HL-60/S4 treated with retinoic acid at 250 ng/mL for 4 days and 3 days (cell line): ENCODE measurements at regions not wholly inside any gene's neighbourhood (a gene's known extent, or its start where the extent isn't known, plus 50 kb on each side); places are given as distances from the start of the nearest gene placed in this dataset.

ENCODE experiments used
- in situ Hi-C: fragments of 300-500 bp; cut with MboI; formaldehyde crosslinking; loops from 2 replicates; pipeline ENCODE4 v1.7.0; 2022; ENCODE audit warnings: low sequenced_read_pairs

GRCh38 chr9:115250621-115251032 is 132.7 kb upstream of the TNC start:
- in situ Hi-C loops: no loop called here

DNA sequence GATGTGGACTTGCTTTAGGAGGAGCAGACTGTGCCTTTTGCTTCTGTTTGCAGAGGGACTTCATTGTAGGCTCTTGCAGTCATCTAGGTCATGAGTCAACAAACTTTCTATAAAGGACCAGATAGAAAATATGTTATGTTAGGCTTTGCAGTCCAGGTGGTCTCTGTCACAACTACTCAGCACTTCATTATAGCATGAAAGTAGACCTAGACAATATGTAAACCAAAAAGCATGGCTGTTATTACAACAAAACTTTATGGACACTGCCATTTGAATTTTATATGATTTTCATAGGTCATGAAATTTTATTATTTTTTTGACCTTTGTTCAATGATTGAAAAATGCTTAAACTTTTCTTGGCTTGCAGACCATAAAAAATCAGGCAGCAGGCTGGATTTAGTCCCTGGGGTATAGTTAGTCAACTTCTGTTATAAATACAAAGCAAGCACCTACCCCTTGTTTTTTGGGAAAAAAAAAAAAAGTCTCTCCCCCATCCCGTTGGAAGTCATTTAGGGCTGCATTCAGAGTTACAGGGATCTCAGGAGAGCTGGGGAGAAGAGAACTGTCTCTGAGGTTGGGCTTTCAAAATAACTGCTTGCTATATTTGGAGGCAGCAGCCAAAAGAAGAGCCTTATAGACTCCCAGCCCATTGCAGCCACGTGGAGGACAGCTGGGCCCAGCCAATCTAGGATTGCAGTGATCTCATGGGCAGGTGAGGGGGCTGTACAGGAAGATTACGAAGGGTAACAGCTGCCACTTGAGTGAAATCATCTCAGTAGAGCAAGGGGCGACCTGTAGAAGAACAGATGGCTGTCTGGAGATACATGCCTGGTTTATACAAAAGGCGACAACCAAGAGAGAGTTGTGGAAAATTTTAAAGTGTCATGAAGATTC is 136.6 kb upstream of the TNC start:
- in situ Hi-C loops: no loop called here

GRCh38 chr9:115261656-115262081 is 143.7 kb upstream of the TNC start:
- in situ Hi-C loops: no loop called here

DNA sequence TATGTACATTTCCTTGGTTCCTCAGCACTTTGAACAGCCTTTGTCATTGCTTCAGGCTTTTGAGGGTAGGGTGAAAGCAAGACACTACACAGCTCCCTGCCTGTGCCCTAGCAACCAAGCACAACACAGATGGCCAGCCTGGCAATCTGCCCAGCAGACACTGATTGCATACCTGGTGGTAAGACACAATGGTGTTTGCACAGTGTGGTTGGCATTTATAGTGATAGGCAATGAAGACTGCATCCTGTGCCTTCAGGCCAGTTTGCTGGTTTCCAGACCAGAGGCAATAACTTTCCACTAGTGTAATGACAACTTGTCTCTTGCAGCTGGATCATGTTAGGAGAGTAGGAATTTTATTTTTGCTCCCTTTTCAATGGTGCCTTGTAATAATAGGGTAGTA is 144.5 kb upstream of the TNC start:
- in situ Hi-C loops: no loop called here

GRCh38 chr9:115262952-115263351 is 145.0 kb upstream of the TNC start:
- in situ Hi-C loops: no loop called here

DNA sequence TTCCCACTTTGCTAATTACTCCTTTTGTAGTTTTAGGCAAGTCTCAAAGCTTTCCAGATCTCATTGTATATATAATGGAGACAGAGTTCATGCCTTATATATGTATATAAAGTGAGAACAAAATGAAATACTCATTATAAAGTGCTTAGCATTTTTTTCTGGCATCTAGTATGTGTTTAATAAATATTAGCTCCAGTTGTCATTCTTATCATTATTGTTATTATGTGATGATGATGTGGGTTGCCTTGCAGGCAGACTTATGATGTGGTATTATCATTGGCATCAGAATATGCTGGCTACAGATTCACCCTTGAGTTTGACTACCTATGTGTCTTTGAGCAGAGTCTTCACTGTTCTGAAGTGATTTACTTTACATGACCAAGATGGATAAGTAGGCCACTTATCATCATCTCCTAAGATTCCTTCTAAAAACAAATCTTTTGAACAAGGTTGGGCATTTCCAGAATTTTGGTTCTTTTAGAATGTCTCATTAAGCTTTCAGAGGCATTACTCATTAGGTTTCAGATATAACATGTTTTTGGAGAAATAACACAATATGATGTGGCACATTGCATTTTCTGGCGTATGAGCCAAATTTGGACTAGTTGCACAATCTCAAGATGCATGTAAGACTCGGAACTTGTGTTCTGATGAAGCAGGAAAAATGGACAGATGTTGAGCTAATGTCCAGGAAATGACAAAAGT is 145.6 kb upstream of the TNC start:
- in situ Hi-C loops: no loop called here

DNA sequence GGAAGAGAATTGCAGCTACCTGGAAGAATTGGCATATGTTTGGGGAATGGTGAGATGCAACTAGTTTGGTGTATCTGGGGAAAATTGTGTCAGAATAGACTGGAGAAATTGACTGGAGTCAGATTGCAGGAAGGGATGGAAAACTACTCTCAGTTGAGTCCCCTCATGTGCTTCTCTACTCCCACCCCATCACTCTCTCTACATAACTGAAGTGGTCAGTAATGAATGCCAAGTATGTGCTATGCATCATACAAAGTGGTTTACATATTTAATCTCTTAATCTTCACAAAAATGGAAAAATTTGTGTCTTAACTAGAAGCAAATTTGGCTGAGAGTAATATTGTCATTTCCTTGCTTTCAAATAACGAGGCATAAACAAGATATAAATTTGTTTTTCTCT is 146.4 kb upstream of the TNC start:
- in situ Hi-C loops: no loop called here

DNA sequence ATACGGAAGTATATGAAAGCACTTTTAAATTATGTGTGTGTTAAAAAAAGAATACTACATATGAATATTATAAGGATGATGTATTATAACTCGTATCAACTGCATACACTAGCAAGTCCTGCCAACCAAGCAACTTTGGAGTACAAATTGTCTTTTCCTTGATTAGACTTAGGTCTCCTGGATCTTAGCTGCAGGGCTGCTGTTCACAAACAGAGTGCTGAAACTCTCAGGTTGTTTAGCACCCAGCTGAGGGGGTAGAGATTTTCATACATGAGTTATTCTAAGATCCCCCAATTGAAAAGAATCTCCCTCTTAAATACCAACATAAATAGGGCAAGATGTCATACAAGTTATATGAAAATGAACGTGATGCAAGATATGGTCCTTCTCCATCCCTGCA is 149.8 kb upstream of the TNC start:
- in situ Hi-C loops: no loop called here

DNA sequence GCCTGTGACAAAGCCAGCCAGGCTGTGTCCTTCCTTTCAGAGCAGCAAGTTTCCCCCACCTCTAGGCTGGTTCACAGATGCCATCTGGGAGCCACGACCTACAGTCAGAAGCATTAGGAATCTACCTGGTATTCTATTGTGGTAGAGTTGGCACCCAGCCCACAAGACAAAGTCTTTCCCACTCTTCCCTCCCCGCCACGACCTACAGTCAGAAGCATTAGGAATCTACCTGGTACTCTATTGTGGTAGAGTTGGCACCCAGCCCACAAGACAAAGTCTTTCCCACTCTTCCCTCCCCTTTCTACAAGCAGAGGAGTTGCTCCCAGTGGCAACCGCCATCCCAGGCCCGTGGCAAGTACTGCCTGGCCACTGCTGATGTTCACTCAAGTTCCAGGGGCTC is 157.8 kb upstream of the TNC start:
- in situ Hi-C loops: no loop called here

- in situ Hi-C loops: no loop called here
Measured at GRCh38 chr9:115276621-115277020, 158.7 kb upstream of the TNC start.

DNA sequence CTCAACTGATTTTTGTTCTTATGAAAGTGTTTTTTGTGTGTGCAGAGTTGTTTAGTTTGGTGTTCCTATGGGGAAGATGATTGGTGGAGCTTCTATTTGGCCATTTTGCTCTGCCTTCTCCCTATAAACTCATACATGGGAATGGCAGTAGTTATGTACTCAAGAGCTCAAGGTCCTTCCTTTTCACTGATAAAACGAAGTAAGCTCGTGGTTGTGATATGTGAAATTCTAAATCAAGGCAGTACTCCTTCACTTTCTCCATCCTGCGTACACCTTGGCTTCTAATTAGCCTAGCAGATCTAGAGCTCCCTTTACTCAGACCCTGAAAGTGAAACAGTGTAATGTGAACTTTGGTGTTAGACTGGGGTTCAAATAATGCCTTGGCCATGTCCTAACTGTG is 159.3 kb upstream of the TNC start:
- in situ Hi-C loops: no loop called here

GRCh38 chr9:115278326-115279035 is 160.5 kb upstream of the TNC start:
- in situ Hi-C loops: no loop called here

GRCh38 chr9:115283395-115283794 is 165.4 kb upstream of the TNC start:
- in situ Hi-C loops: no loop called here

DNA sequence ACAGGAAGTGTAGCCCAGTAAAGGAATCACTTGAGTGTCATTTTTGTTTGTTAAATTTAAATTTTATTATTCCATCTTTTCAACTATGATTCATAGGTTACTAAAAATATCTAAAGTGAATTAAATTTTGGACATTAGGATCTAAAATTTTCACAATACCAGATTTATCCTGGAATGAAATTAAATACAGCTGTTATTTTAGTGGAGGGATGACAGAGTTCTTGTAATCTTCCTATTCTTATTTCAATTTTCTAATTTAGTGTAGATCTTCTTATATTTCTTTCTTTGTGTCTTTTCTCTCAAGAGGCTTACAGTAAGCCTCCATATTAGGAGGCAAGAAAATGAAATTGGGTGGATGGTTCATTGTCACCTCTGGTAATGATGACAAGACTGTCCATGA is 167.9 kb upstream of the TNC start:
- in situ Hi-C loops: no loop called here

GRCh38 chr9:115286411-115286810 is 168.5 kb upstream of the TNC start:
- in situ Hi-C loops: no loop called here

DNA sequence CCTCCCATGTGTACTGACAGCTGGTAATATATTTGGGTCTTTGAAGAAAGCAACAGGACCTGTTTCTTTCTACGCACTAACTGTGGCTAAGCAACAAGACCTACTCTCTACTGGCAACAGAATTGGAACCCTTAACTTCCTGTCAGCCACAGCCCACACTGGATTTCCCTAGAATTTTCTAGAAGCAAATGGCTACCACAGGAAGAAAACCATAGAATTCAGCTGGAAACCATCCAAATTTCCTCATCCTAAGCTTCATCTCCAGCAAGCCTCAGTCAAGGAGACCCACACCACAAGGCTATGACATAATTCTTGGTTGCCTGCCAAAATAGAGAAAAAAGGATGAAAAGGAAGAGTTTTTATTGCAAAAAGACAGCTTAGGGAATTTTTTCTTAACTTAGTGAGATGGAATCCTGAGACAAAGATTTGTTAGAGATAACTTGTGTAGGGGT is 171.8 kb upstream of the TNC start:
- in situ Hi-C loops: no loop called here

GRCh38 chr9:115291841-115292240 is 173.9 kb upstream of the TNC start:
- in situ Hi-C loops: no loop called here

- in situ Hi-C loops: no loop called here
Measured at GRCh38 chr9:115292584-115293279, 174.8 kb upstream of the TNC start.

- in situ Hi-C loops: no loop called here
Measured at GRCh38 chr9:115295734-115296133, 177.8 kb upstream of the TNC start.

- in situ Hi-C loops: no loop called here
Measured at GRCh38 chr9:115296831-115297565, 179.0 kb upstream of the TNC start.
